ENCODE measurements at regions not wholly inside any gene's neighbourhood (a gene's known extent, or its start where the extent isn't known, plus 50 kb on each side); places are given as distances from the start of the nearest gene placed in this dataset.

DNA sequence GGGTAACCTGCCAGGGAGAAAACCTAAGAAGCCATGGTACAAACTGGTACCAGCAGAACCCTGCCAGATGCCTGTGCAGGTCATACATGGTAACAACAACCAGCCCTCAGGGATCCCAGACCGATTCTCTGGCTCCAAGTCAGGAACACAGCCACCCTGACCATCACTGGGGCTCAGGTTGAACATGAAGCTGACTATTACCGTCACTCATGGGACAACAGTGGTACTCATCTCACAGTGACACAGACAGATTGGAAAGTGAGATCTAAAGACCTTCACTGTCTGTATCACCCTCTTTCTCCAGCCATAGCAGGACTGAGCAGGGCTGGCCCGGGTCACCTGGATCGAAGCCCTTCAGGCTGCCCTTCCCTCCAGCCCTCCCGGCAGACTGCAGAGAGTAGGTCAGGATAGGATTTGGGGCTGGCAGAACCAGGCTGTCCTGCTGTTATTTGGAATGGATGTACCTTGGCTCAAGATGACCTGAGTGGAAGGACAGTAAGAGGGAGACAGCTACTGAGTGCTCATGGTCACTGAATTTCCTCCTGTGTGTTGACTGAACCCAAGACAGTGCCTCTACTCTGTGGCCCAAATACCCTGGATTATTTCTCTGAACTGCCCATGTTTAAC is 94.7 kb downstream of the GGTLC2 start:
- TF ChIP-seq, protein P1, sequence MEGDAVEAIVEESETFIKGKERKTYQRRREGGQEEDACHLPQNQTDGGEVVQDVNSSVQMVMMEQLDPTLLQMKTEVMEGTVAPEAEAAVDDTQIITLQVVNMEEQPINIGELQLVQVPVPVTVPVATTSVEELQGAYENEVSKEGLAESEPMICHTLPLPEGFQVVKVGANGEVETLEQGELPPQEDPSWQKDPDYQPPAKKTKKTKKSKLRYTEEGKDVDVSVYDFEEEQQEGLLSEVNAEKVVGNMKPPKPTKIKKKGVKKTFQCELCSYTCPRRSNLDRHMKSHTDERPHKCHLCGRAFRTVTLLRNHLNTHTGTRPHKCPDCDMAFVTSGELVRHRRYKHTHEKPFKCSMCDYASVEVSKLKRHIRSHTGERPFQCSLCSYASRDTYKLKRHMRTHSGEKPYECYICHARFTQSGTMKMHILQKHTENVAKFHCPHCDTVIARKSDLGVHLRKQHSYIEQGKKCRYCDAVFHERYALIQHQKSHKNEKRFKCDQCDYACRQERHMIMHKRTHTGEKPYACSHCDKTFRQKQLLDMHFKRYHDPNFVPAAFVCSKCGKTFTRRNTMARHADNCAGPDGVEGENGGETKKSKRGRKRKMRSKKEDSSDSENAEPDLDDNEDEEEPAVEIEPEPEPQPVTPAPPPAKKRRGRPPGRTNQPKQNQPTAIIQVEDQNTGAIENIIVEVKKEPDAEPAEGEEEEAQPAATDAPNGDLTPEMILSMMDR (IDR thresholded peaks at IDR 0.05; ENCODE audit: low read length) = no peak
- no peak for TF ChIP-seq EZH2 (IDR thresholded peaks at IDR 0.05; ENCODE audit: borderline replicate concordance, low read length)

Measured in OCI-LY1 (cell line).